Activated T-helper 1 cell treated with anti-CD3 and anti-CD28 coated beads, Interleukin-2, amount 50 U/mL, for 16 hours (primary cell): ENCODE measurements at regions not wholly inside any gene's neighbourhood (a gene's known extent, or its start where the extent isn't known, plus 50 kb on each side); places are given as distances from the start of the nearest gene placed in this dataset.

Source experiments
- DNase-seq, 2 donors: peaks; one replicate each; pipeline ENCODE4 v3.0.0-alpha.2; 2020; ENCODE audit warnings: low read depth in 1 of 2, low spot score in 1 of 2

GRCh38 chr15:31732726-31733125 is 297.6 kb upstream of the CHRNA7 start:
- no peak for DNase-seq

GRCh38 chr15:31733424-31733823 is 296.9 kb upstream of the CHRNA7 start:
- no peak for DNase-seq

GRCh38 chr15:31740203-31740602 is 290.1 kb upstream of the CHRNA7 start:
- DNase-seq: no peak

- DNase-seq: no peak
Measured at GRCh38 chr15:31745841-31746240, 284.5 kb upstream of the CHRNA7 start.

GRCh38 chr15:31752065-31752762 is 278.1 kb upstream of the CHRNA7 start:
- DNase-seq: no peak

- DNase-seq: no peak
Measured at GRCh38 chr15:31752905-31753304, 277.4 kb upstream of the CHRNA7 start.

- no peak for DNase-seq
Measured at GRCh38 chr15:31758126-31758525, 272.2 kb upstream of the CHRNA7 start.

- no peak for DNase-seq
Measured at GRCh38 chr15:31768055-31768454, 262.3 kb upstream of the CHRNA7 start.

GRCh38 chr15:31774045-31774444 is 256.3 kb upstream of the CHRNA7 start:
- DNase-seq: no peak

GRCh38 chr15:31776039-31776438 is 254.3 kb upstream of the CHRNA7 start:
- no peak for DNase-seq

- no peak for DNase-seq
Measured at GRCh38 chr15:31781261-31781660, 249.1 kb upstream of the CHRNA7 start.

GRCh38 chr15:31782016-31782783 is 248.1 kb upstream of the CHRNA7 start:
- DNase-seq: no peak

GRCh38 chr15:31782951-31783350 is 247.4 kb upstream of the CHRNA7 start:
- no peak for DNase-seq

- DNase-seq: no peak
Measured at GRCh38 chr15:31786360-31786759, 244.0 kb upstream of the CHRNA7 start.

- DNase-seq: no peak
Measured at GRCh38 chr15:31788104-31788503, 242.2 kb upstream of the CHRNA7 start.

GRCh38 chr15:31792611-31793199 is 237.6 kb upstream of the CHRNA7 start:
- DNase-seq: no peak

GRCh38 chr15:31799319-31799714 is 231.0 kb upstream of the CHRNA7 start:
- no peak for DNase-seq

- DNase-seq: no peak
Measured at GRCh38 chr15:31799715-31800321, 230.5 kb upstream of the CHRNA7 start.

GRCh38 chr15:31801152-31801551 is 229.2 kb upstream of the CHRNA7 start:
- no peak for DNase-seq

- no peak for DNase-seq
Measured at GRCh38 chr15:31802761-31803160, 227.6 kb upstream of the CHRNA7 start.

- no peak for DNase-seq
Measured at GRCh38 chr15:31803388-31803884, 226.9 kb upstream of the CHRNA7 start.
